ENCODE measurements at regions not wholly inside any gene's neighbourhood (a gene's known extent, or its start where the extent isn't known, plus 50 kb on each side); places are given as distances from the start of the nearest gene placed in this dataset.

GRCh38 chr7:21041252-21041651 is 254.6 kb upstream of the SP8 start:
- TF ChIP-seq TAF1 (IDR thresholded peaks at IDR 0.05; ENCODE audit: low read depth, low read length) = no peak
- no peak for TF ChIP-seq PAX5 (IDR thresholded peaks at IDR 0.05; ENCODE audit: insufficient read depth, low read length, severe bottlenecking)
- TF ChIP-seq POLR2AphosphoS5 (IDR thresholded peaks at IDR 0.05; ENCODE audit: low read depth, low read length) = no peak
- TF ChIP-seq POU2F2 (IDR thresholded peaks at IDR 0.05; ENCODE audit: low read depth, low read length) = no peak
- TF ChIP-seq SPI1 (IDR thresholded peaks at IDR 0.05; ENCODE audit: low read depth, low read length) = no peak
- no peak for TF ChIP-seq POLR2A (IDR thresholded peaks at IDR 0.05; ENCODE audit: low read depth, low read length)
- no peak for FAIRE-seq
- no peak for DNase-seq (ENCODE audit: insufficient read length, low spot score)

GRCh38 chr7:21041666-21042065 is 255.0 kb upstream of the SP8 start:
- FAIRE-seq (no peak), DNase-seq (ENCODE audit: insufficient read length, low spot score) (no peak)
- no peak for TF ChIP-seq POU2F2 (IDR thresholded peaks at IDR 0.05; ENCODE audit: low read depth, low read length)

DNA sequence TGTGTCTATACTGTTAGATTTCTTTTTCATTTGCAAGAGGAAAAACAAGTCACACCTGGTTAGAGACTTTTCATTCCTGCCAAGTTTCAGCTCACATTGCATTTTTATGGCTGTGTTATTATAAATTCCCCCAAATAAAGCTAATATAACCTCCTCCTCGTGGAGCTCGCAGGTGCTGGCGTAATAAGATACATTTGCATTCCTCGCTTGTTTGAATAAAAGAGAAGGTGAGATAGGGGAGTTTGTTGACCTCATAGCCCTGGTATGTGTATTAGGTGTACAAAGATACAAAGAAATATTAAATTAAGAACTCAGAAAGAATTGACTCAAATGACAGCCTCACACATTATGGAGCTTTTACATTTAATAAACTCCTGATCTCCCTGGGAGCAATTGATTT is 257.7 kb upstream of the SP8 start:
- TF ChIP-seq TAF1 (IDR thresholded peaks at IDR 0.05; ENCODE audit: low read depth, low read length) (no peak), POU2F2 (IDR thresholded peaks at IDR 0.05; ENCODE audit: low read depth, low read length) (no peak), PAX5 (IDR thresholded peaks at IDR 0.05; ENCODE audit: insufficient read depth, low read length, severe bottlenecking) (no peak), SPI1 (IDR thresholded peaks at IDR 0.05; ENCODE audit: low read depth, low read length) (no peak), POLR2A (IDR thresholded peaks at IDR 0.05; ENCODE audit: low read depth, low read length) (no peak), POLR2AphosphoS5 (IDR thresholded peaks at IDR 0.05; ENCODE audit: low read depth, low read length) (no peak)
- FAIRE-seq = no peak
- no peak for DNase-seq (ENCODE audit: insufficient read length, low spot score)

DNA sequence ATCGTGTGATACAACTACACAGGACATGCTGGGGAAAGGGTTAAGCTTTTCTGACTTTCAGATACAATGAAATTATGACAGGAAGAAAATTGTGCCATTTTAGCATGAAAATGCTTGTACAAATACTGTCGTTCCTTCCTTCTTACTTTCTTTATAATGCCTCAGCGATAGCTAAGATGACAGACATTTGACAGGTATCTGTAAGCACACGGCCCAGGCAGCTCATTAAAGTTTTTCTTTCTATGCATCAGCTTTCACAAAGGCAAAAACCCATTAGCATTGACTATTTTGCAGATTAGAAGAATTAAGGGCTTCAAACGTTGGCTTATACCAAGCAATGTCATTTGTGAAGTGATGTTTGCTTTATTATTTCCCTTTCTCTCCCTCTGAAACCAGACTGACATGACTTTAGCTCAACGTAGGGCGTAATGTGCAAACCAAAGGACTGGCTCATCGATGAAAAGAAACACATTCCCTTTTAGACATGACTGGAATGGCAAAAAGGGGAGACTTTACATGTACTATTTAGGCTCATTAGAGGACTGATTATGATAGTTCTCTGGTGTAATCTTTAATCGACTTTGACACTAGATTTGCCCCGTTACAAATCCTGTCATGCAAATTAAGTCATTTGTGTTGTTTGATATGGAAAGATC is 258.4 kb upstream of the SP8 start:
- FAIRE-seq (no peak), DNase-seq (ENCODE audit: insufficient read length, low spot score) (no peak)
- no peak for TF ChIP-seq POU2F2 (IDR thresholded peaks at IDR 0.05; ENCODE audit: low read depth, low read length)
- TF ChIP-seq POLR2AphosphoS5 (IDR thresholded peaks at IDR 0.05; ENCODE audit: low read depth, low read length) = no peak
- TF ChIP-seq POLR2A (IDR thresholded peaks at IDR 0.05; ENCODE audit: low read depth, low read length) = no peak
- no peak for TF ChIP-seq TAF1 (IDR thresholded peaks at IDR 0.05; ENCODE audit: low read depth, low read length)
- TF ChIP-seq SPI1 (IDR thresholded peaks at IDR 0.05; ENCODE audit: low read depth, low read length) = no peak
- no peak for TF ChIP-seq PAX5 (IDR thresholded peaks at IDR 0.05; ENCODE audit: insufficient read depth, low read length, severe bottlenecking)

GRCh38 chr7:21051865-21052264 is 265.2 kb upstream of the SP8 start:
- TF ChIP-seq POLR2A (IDR thresholded peaks at IDR 0.05; ENCODE audit: low read depth, low read length) = no peak
- TF ChIP-seq POLR2AphosphoS5 (IDR thresholded peaks at IDR 0.05; ENCODE audit: low read depth, low read length) = no peak
- TF ChIP-seq SPI1 (IDR thresholded peaks at IDR 0.05; ENCODE audit: low read depth, low read length) = no peak
- no peak for TF ChIP-seq TAF1 (IDR thresholded peaks at IDR 0.05; ENCODE audit: low read depth, low read length)
- TF ChIP-seq POU2F2 (IDR thresholded peaks at IDR 0.05; ENCODE audit: low read depth, low read length) = no peak
- no peak for TF ChIP-seq PAX5 (IDR thresholded peaks at IDR 0.05; ENCODE audit: insufficient read depth, low read length, severe bottlenecking)
- DNase-seq (ENCODE audit: insufficient read length, low spot score) (no peak), FAIRE-seq (no peak)

DNA sequence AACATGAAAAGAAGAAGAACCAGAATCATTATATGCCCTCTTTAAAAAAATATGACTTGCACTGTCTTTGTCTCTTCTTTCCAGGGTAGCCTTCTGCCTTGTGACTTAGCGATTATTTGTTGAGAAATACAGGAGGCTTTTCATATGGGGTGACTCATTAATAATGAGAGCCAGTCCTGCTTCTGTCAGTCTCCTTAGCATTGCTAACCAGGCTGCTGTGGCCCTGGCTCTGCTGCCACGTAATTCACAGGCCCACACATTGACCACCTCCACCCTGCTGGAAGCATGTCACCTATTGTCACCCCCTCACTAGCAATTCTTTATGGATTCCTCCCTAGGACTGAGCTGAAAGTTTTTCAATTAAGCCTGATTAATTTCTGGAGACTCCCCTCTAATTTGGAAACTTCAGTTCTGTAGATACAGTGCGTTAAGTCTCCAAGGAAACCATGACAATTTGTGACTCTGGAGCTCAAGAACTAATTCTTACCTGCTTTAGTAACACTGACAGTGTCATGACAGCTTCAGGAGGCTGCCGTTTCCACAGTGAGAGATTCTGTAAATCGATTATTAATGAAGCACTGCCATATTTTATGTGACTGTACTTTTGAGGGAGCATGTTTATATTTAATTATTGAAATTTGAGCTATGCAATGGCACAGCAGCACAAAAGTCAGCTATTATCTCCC is 267.9 kb upstream of the SP8 start:
- DNase-seq (ENCODE audit: insufficient read length, low spot score) (no peak), FAIRE-seq (no peak)
- TF ChIP-seq POLR2A (IDR thresholded peaks at IDR 0.05; ENCODE audit: low read depth, low read length) (no peak), SPI1 (IDR thresholded peaks at IDR 0.05; ENCODE audit: low read depth, low read length) (no peak), PAX5 (IDR thresholded peaks at IDR 0.05; ENCODE audit: insufficient read depth, low read length, severe bottlenecking) (no peak), TAF1 (IDR thresholded peaks at IDR 0.05; ENCODE audit: low read depth, low read length) (no peak), POLR2AphosphoS5 (IDR thresholded peaks at IDR 0.05; ENCODE audit: low read depth, low read length) (no peak), POU2F2 (IDR thresholded peaks at IDR 0.05; ENCODE audit: low read depth, low read length) (no peak)

DNA sequence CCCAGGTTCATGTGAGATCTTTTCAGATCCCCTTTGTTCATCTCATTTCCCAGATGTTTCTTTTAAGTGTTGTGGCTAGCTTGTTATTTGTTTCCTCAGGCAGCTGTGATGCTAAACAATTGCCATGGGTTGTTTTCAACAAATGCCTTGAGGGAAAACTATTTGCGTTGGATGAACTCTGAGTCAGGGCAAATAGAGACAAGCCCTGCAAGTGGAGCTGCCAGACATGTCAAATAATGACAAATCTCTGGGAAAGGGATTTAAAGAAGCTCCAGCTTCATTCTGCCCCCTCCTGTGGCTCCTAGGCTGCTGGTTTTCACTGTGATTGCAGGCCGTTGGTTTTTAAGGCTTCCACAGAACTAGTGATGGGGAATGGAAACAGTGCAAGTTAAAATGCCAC is 272.4 kb upstream of the SP8 start:
- DNase-seq (ENCODE audit: insufficient read length, low spot score) (no peak), FAIRE-seq (no peak)
- TF ChIP-seq POLR2AphosphoS5 (IDR thresholded peaks at IDR 0.05; ENCODE audit: low read depth, low read length) (no peak), PAX5 (IDR thresholded peaks at IDR 0.05; ENCODE audit: insufficient read depth, low read length, severe bottlenecking) (no peak), POLR2A (IDR thresholded peaks at IDR 0.05; ENCODE audit: low read depth, low read length) (no peak), POU2F2 (IDR thresholded peaks at IDR 0.05; ENCODE audit: low read depth, low read length) (no peak), SPI1 (IDR thresholded peaks at IDR 0.05; ENCODE audit: low read depth, low read length) (no peak), TAF1 (IDR thresholded peaks at IDR 0.05; ENCODE audit: low read depth, low read length) (no peak)

DNA sequence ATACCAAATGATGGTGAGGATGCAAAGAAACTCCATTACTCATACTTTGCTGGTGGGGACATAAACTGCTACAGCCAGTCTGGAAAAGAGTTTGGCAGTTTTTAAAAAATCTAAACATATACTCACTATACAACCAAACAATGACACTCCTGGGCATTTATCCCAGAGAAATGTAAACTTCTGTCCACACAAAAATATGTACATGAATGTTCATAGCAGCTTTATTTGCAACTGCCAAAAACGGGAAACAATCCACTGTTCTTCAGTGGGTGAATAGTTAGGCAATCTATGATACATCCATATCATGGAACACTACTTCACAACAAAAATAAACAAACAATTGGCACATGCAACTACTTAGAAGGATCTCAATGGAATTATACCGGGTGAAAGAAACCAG is 276.4 kb upstream of the SP8 start:
- FAIRE-seq = peak; percentile 35
- no peak for DNase-seq (ENCODE audit: insufficient read length, low spot score)
- TF ChIP-seq PAX5 (IDR thresholded peaks at IDR 0.05; ENCODE audit: insufficient read depth, low read length, severe bottlenecking) = no peak
- TF ChIP-seq POU2F2 (IDR thresholded peaks at IDR 0.05; ENCODE audit: low read depth, low read length) = no peak
- TF ChIP-seq TAF1 (IDR thresholded peaks at IDR 0.05; ENCODE audit: low read depth, low read length) = no peak
- no peak for TF ChIP-seq POLR2AphosphoS5 (IDR thresholded peaks at IDR 0.05; ENCODE audit: low read depth, low read length)
- no peak for TF ChIP-seq SPI1 (IDR thresholded peaks at IDR 0.05; ENCODE audit: low read depth, low read length)
- no peak for TF ChIP-seq POLR2A (IDR thresholded peaks at IDR 0.05; ENCODE audit: low read depth, low read length)

DNA sequence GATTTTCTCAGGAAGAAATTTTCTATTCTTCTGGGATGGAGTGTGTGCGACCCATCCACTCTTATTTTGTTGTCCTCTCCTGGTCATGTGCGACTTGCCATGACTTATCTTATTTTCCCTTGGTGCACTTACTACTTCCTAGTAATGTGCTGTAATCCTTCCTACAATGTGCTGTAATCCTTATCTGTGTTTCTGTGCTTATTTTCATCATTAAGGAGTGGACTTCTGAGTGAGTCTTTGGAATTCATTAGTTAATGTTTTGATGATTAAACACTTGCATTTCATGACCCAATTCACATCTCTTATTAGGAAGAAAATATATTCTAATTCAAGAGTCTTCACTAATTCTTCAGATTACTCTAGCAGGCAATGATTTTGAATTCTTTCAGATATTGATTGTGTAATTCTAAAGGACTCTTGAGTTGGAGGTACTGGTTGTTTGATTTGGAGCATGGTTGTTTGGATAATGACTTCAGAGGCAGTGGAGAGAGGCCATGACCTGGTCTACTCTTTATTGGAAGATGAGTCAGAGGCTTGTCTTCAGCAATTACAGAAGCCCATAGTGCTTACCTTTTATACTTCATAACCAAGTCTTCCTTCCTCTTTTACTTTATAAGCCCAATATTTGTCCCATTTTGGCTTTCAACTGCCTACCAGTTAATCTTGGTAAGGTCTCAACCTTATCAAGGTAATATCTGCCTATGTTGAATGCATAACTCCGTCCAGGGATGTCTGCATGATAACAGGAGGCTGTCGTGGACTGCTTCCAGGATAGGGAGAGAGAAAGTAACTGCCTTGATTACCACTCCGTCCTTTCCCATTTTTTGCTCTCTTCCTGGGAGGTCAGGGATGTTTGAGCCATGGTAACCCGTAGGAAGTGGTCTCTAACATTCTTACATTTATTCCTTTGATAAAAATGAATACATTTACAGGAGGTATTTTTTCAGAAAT is 278.3 kb upstream of the SP8 start:
- FAIRE-seq (no peak), DNase-seq (ENCODE audit: insufficient read length, low spot score) (no peak)
- TF ChIP-seq POLR2A (IDR thresholded peaks at IDR 0.05; ENCODE audit: low read depth, low read length) (no peak), TAF1 (IDR thresholded peaks at IDR 0.05; ENCODE audit: low read depth, low read length) (no peak), SPI1 (IDR thresholded peaks at IDR 0.05; ENCODE audit: low read depth, low read length) (no peak), PAX5 (IDR thresholded peaks at IDR 0.05; ENCODE audit: insufficient read depth, low read length, severe bottlenecking) (no peak), POU2F2 (IDR thresholded peaks at IDR 0.05; ENCODE audit: low read depth, low read length) (no peak), POLR2AphosphoS5 (IDR thresholded peaks at IDR 0.05; ENCODE audit: low read depth, low read length) (no peak)

All from GM12891 (cell line).